BLaER1 treated with 17β-estradiol and CSF1 and Interleukin-3, amounts not matched to agents 10 nM and 100 nM (cell line): ENCODE measurements at regions not wholly inside any gene's neighbourhood (a gene's known extent, or its start where the extent isn't known, plus 50 kb on each side); places are given as distances from the start of the nearest gene placed in this dataset.

Source experiments
- H3K27ac ChIP-seq, 11 experiments: shearing (Covaris generic); formaldehyde crosslinking; 2 replicates each; pipeline ENCODE4 v1.8.1; 2022
- H3K27me3 ChIP-seq, 11 experiments: shearing (Covaris generic); formaldehyde crosslinking; 2 replicates each; pipeline ENCODE4 v1.8.1; 2022
- H3K36me3 ChIP-seq, 11 experiments: shearing (Covaris generic); formaldehyde crosslinking; 2 replicates each; pipeline ENCODE4 v1.8.1; 2022
- H3K4me1 ChIP-seq, 10 experiments: shearing (Covaris generic); formaldehyde crosslinking; 2 replicates each; pipeline ENCODE4 v1.8.1; 2022
- H3K4me2 ChIP-seq, 11 experiments: shearing (Covaris generic); formaldehyde crosslinking; 2 replicates each; pipeline ENCODE4 v1.8.1; 2022
- H3K4me3 ChIP-seq, 10 experiments: shearing (Covaris generic); formaldehyde crosslinking; 2 replicates each; pipeline ENCODE4 v1.8.1; 2022
- H3K9ac ChIP-seq, 11 experiments: shearing (Covaris generic); formaldehyde crosslinking; 2 replicates each; pipeline ENCODE4 v1.8.1; 2022
- H3K9me3 ChIP-seq, 11 experiments: shearing (Covaris generic); formaldehyde crosslinking; replicated peaks in 1 of 11; 2 replicates each; pipeline ENCODE4 v1.8.1; 2022
- H4K20me1 ChIP-seq, 11 experiments: shearing (Covaris generic); formaldehyde crosslinking; 2 replicates each; pipeline ENCODE4 v1.8.1; 2022
- Cebpa-rat ChIP-seq, 11 experiments: shearing (Covaris generic); IDR thresholded peaks; 2 replicates each; pipeline ENCODE4 v1.8.1; 2022

- Histone ChIP-seq H3K36me3 (no peaks in the 10 kb centered on the region), H3K9me3 (no peaks in the 10 kb centered on the region), H3K9ac (no peak overlapping the region), H3K4me3 (no peak overlapping the region), H3K27me3 (no peaks in the 10 kb centered on the region), H3K4me1 (no peaks in the 10 kb centered on the region), H4K20me1 (no peaks in the 10 kb centered on the region), H3K4me2 (no peak overlapping the region), H3K27ac (no peak overlapping the region)
- TF ChIP-seq Cebpa-rat (IDR thresholded peaks at IDR 0.05) = no peak
These were observed 58.1 kb downstream of the KLF4 start for GRCh38 chr9:107431461-107431860.

GRCh38 chr9:107430071-107430470, 59.5 kb downstream of the KLF4 start:
- no peak overlapping the region for H3K9ac ChIP-seq
- no peaks in the 10 kb centered on the region for H3K27me3 ChIP-seq
- H3K4me3 ChIP-seq = no peak overlapping the region
- no peaks in the 10 kb centered on the region for H4K20me1 ChIP-seq
- H3K36me3 ChIP-seq = no peaks in the 10 kb centered on the region
- TF ChIP-seq Cebpa-rat (IDR thresholded peaks at IDR 0.05) = no peak
- no peak overlapping the region for H3K27ac ChIP-seq
- no peak overlapping the region for H3K4me2 ChIP-seq
- no peaks in the 10 kb centered on the region for H3K4me1 ChIP-seq
- H3K9me3 ChIP-seq = peaks cover 0 to 3% (median 0%) of the 10 kb centered on the region in 11 experiments; a peak in 2 of 22 replicates

GRCh38 chr9:107426126-107426525, 63.4 kb downstream of the KLF4 start:
- H3K9me3 ChIP-seq = peaks cover 0 to 5% (median 0%) of the 10 kb centered on the region in 11 experiments; a peak in 2 of 22 replicates
- no peak overlapping the region for H3K27ac ChIP-seq
- H4K20me1 ChIP-seq = no peaks in the 10 kb centered on the region
- no peak overlapping the region for H3K9ac ChIP-seq
- H3K36me3 ChIP-seq = no peaks in the 10 kb centered on the region
- no peaks in the 10 kb centered on the region for H3K27me3 ChIP-seq
- no peaks in the 10 kb centered on the region for H3K4me1 ChIP-seq
- no peak overlapping the region for H3K4me2 ChIP-seq
- no peak for TF ChIP-seq Cebpa-rat (IDR thresholded peaks at IDR 0.05)
- H3K4me3 ChIP-seq = no peak overlapping the region

DNA sequence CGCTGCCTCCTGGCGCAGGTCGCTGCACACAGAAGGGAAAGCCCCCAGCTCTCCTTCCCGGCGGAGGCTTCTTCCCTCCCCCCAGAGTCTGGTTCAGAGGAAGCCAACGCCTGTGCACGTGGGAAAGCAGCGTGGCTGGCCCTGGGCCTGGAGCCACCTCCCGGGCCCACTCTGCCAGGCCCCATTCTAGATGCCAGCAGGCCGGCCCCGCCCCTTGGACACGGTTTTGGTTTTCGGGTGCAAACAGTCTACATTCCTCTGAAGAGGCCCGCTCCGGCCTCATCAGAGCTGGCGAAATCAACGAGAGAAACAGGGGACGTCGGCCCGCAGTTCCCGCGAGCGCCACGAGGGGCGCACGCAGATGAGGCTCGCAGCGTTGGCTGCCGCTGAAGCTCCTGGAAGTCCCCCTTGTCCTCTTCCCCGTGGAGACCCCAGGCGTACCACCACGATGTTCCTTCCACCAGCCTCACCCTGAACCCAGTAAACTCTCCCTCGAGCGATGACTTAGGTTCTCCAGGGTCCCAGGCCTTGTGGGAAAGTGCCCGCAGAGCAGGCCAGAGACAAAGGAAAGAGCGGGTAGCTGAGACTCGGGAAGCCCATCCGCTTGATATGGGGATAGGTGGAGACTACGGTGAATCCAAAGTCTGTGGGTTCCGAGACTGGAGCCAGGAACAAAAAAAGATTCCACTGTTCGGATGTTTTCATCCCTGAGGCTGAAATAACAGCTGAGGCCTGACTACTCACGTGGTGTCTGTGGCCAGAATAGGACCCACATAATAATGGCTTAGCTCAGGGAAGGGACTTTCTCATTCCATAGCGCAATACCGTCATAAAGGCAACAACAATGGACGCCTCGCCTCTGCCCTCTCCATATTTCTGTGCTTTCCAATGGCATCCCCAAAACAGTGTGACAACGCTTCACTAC, 64.2 kb downstream of the KLF4 start:
- no peak for TF ChIP-seq Cebpa-rat (IDR thresholded peaks at IDR 0.05)
- no peak overlapping the region for H3K27ac ChIP-seq
- H3K9me3 ChIP-seq = peaks cover 0 to 5% (median 0%) of the 10 kb centered on the region in 11 experiments; a peak in 2 of 22 replicates
- no peak overlapping the region; a peak in 1 of 22 replicates for H3K4me2 ChIP-seq
- no peaks in the 10 kb centered on the region for H4K20me1 ChIP-seq
- no peaks in the 10 kb centered on the region for H3K4me1 ChIP-seq
- no peak overlapping the region for H3K9ac ChIP-seq
- H3K27me3 ChIP-seq = no peaks in the 10 kb centered on the region
- H3K4me3 ChIP-seq = no peak overlapping the region
- H3K36me3 ChIP-seq = no peaks in the 10 kb centered on the region

- Histone ChIP-seq H3K27ac (no peak overlapping the region), H4K20me1 (no peaks in the 10 kb centered on the region), H3K36me3 (no peaks in the 10 kb centered on the region), H3K27me3 (no peaks in the 10 kb centered on the region), H3K4me1 (no peaks in the 10 kb centered on the region), H3K4me3 (no peak overlapping the region), H3K9ac (no peak overlapping the region), H3K9me3 (peaks cover 0 to 5% (median 0%) of the 10 kb centered on the region in 11 experiments; a peak in 2 of 22 replicates), H3K4me2 (no peak overlapping the region)
- no peak for TF ChIP-seq Cebpa-rat (IDR thresholded peaks at IDR 0.05)
These were observed 66.0 kb downstream of the KLF4 start for GRCh38 chr9:107423540-107423939.

- Histone ChIP-seq H3K27me3 (no peaks in the 10 kb centered on the region), H3K4me2 (no peak overlapping the region), H3K27ac (no peak overlapping the region), H3K9me3 (peaks cover 0 to 5% (median 0%) of the 10 kb centered on the region in 11 experiments; a peak in 2 of 22 replicates), H3K9ac (no peak overlapping the region), H4K20me1 (no peaks in the 10 kb centered on the region), H3K4me1 (no peaks in the 10 kb centered on the region), H3K36me3 (no peaks in the 10 kb centered on the region), H3K4me3 (no peak overlapping the region)
- TF ChIP-seq Cebpa-rat (IDR thresholded peaks at IDR 0.05) = no peak
These were observed 67.1 kb downstream of the KLF4 start for GRCh38 chr9:107422189-107423185.

DNA sequence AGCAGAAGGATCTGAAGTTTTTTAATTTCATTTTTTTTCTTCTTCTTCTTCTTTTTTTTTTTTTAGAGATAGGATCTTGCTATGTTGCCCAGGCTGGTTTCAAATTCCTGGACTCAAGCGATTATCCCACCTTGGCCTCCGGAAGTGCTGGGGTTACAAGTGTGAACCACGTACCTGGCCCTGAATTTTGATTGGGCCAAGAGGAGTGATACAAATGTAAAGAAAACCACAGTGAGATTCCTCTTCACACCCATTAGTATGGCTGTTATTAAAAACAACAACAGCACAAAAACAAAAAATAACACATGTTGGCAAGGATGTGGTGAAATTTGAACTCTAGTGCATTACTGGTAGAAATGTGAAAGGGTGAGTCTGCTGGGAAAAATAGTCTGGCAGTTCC, 79.1 kb downstream of the KLF4 start:
- Histone ChIP-seq H3K9me3 (peaks cover 0 to 7% (median 0%) of the 10 kb centered on the region in 11 experiments; a peak in 1 of 22 replicates), H4K20me1 (no peaks in the 10 kb centered on the region), H3K4me3 (no peak overlapping the region), H3K4me2 (no peak overlapping the region), H3K9ac (no peak overlapping the region), H3K27ac (no peak overlapping the region), H3K4me1 (no peaks in the 10 kb centered on the region), H3K36me3 (no peaks in the 10 kb centered on the region), H3K27me3 (no peaks in the 10 kb centered on the region)
- TF ChIP-seq Cebpa-rat (IDR thresholded peaks at IDR 0.05) = no peak

DNA sequence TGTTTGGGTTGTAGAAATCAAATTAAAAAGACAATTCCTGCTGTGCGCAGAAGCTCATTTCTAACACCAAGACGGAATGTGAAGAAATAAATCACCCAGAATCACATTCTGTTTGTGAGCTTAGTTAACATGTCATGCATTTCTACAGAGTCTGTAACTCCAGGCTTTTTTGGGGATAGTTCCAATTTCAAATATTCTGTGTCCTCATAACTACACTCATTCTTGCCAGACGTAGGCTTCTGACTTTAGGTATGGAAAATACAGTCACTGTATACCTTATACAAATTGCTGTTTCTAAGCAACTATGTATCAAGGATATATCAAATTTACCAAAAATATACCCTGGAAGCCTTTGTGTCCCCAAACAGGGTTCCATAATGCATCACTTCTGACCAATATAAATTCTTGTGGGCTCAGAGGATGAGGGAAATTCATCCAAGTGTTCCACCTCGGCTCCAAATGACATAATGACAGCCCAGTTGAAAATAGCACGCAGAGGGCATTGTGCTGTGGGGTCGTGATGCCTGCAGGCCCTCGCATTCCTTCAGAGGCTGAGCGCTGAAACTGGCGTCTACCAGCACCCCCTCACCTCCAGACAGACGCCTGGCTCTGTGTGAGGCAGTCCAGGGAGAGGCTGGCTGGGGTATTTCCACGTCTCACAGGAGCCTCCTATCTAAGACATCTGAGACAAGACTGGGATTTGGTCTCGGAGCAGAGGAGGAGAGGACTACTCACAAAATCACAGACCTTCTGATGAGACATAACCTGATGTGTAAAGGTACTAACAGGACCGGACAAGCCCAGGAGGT, 79.8 kb downstream of the KLF4 start:
- no peak overlapping the region for H3K9ac ChIP-seq
- no peak overlapping the region for H3K27ac ChIP-seq
- H3K9me3 ChIP-seq = peaks cover 0 to 7% (median 0%) of the 10 kb centered on the region in 11 experiments; a peak in 1 of 22 replicates
- no peaks in the 10 kb centered on the region for H4K20me1 ChIP-seq
- no peaks in the 10 kb centered on the region for H3K4me1 ChIP-seq
- TF ChIP-seq Cebpa-rat (IDR thresholded peaks at IDR 0.05) = no peak
- no peaks in the 10 kb centered on the region for H3K27me3 ChIP-seq
- H3K4me3 ChIP-seq = no peak overlapping the region
- H3K36me3 ChIP-seq = no peaks in the 10 kb centered on the region
- H3K4me2 ChIP-seq = no peak overlapping the region
